DND-41 (cell line): ENCODE measurements at regions not wholly inside any gene's neighbourhood (a gene's known extent, or its start where the extent isn't known, plus 50 kb on each side); places are given as distances from the start of the nearest gene placed in this dataset.

ENCODE experiments used
- CTCF ChIP-seq: IDR thresholded peaks from 2 replicates; pipeline ENCODE4 v1.5.1; 2012; ENCODE audit warnings: borderline replicate concordance, low read length, moderate library complexity, mild to moderate bottlenecking; ENCODE audit not compliant: poor library complexity, severe bottlenecking; ENCODE audit errors: extremely low read depth
- EZH2 ChIP-seq: IDR thresholded peaks from 3 replicates; pipeline ENCODE4 v1.6.1; 2012; ENCODE audit warnings: borderline replicate concordance, low read depth, mild to moderate bottlenecking, moderate library complexity, low read length, inconsistent platforms; ENCODE audit not compliant: severe bottlenecking

GRCh38 chr10:20405761-20406160 is 491.4 kb downstream of the NEBL start:
- TF ChIP-seq CTCF = no peak
- no peak for TF ChIP-seq EZH2
